HepG2 (cell line): ENCODE measurements at regions not wholly inside any gene's neighbourhood (a gene's known extent, or its start where the extent isn't known, plus 50 kb on each side); places are given as distances from the start of the nearest gene placed in this dataset.

Experiments used
- ARID3A ChIP-seq: IDR thresholded peaks from 2 replicates; pipeline ENCODE4 v1.6.1; 2012; ENCODE audit warnings: low read depth, low read length, improper control_type of control experiment
- ARNT ChIP-seq: fragments of 450-650 bp; IDR thresholded peaks from 2 replicates; pipeline ENCODE4 v1.6.1; 2017
- ATF4 ChIP-seq, 2 experiments: fragments of 450-650 bp in 1 of 2; sonication (generic) in 1 of 2; formaldehyde crosslinking; IDR thresholded peaks; 2 replicates each; pipeline versions ENCODE4 v1.5.0 to v1.8.0; 2020 to 2022; ENCODE audit warnings: mild to moderate bottlenecking in 1 of 2, missing genetic modification reagents in 1 of 2
- ELF1 ChIP-seq: sonication (generic); formaldehyde crosslinking; IDR thresholded peaks from 2 replicates; pipeline ENCODE4 v1.4.0; 2020; ENCODE audit warnings: missing genetic modification reagents
- ETS1 ChIP-seq: sonication (generic); formaldehyde crosslinking; IDR thresholded peaks from 2 replicates; pipeline ENCODE4 v1.4.0; 2020; ENCODE audit warnings: missing genetic modification reagents
- ETV6 ChIP-seq: sonication (generic); formaldehyde crosslinking; conservative IDR thresholded peaks from 2 replicates; pipeline ENCODE4 v1.4.0; 2020; ENCODE audit warnings: missing genetic modification reagents
- GPN1 ChIP-seq: sonication (generic); formaldehyde crosslinking; IDR thresholded peaks from 2 replicates; pipeline ENCODE4 v1.5.1; 2020; ENCODE audit warnings: missing genetic modification reagents, borderline replicate concordance
- HNF4G ChIP-seq, 2 experiments: sonication (generic) in 1 of 2; formaldehyde crosslinking in 1 of 2; IDR thresholded peaks; 2 replicates each; pipeline versions ENCODE4 v1.4.0 to v1.6.1; 2011 to 2020; ENCODE audit warnings: borderline replicate concordance in 2 of 2, low read depth in 2 of 2, mild to moderate bottlenecking in 2 of 2, low read length in 1 of 2, missing genetic modification reagents in 1 of 2, moderate library complexity in 1 of 2
- MED13 ChIP-seq: sonication (generic); formaldehyde crosslinking; IDR thresholded peaks from 2 replicates; pipeline ENCODE4 v1.5.0; 2020; ENCODE audit warnings: missing genetic modification reagents
- PLSCR1 ChIP-seq: sonication (generic); formaldehyde crosslinking; IDR thresholded peaks from 2 replicates; pipeline ENCODE4 v1.5.0; 2020; ENCODE audit warnings: missing genetic modification reagents, mild to moderate bottlenecking, borderline replicate concordance
- POGZ ChIP-seq: sonication (generic); formaldehyde crosslinking; IDR thresholded peaks from 2 replicates; pipeline ENCODE4 v1.4.0; 2020; ENCODE audit warnings: mild to moderate bottlenecking, missing genetic modification reagents
- PPARG ChIP-seq: conservative IDR thresholded peaks from 2 replicates; pipeline ENCODE4 v1.6.1; 2016; ENCODE audit warnings: missing biosample characterization, missing genetic modification reagents
- SKIL ChIP-seq: sonication (generic); formaldehyde crosslinking; IDR thresholded peaks from 2 replicates; pipeline ENCODE4 v1.8.0; 2022; ENCODE audit warnings: missing genetic modification reagents, mild to moderate bottlenecking, moderate library complexity, borderline replicate concordance
- YY1 ChIP-seq: IDR thresholded peaks from 2 replicates; pipeline ENCODE4 v1.6.1; 2011; ENCODE audit warnings: low read length, low read depth, moderate library complexity, mild to moderate bottlenecking; ENCODE audit not compliant: insufficient read depth, insufficient replicate concordance
- ZBTB38 ChIP-seq: sonication (generic); formaldehyde crosslinking; IDR thresholded peaks from 2 replicates; pipeline ENCODE4 v1.5.1; 2020; ENCODE audit warnings: mild to moderate bottlenecking, missing genetic modification reagents
- ZBTB7B ChIP-seq: sonication (generic); formaldehyde crosslinking; IDR thresholded peaks from 2 replicates; pipeline ENCODE4 v1.4.0; 2020; ENCODE audit warnings: missing genetic modification reagents
- ZC3H4 ChIP-seq: sonication (generic); formaldehyde crosslinking; IDR thresholded peaks from 2 replicates; pipeline ENCODE4 v1.4.0; 2020; ENCODE audit warnings: missing genetic modification reagents, borderline replicate concordance
- ZGPAT ChIP-seq: IDR thresholded peaks from 2 replicates; pipeline ENCODE4 v1.6.1; 2016; ENCODE audit warnings: mild to moderate bottlenecking
- ZMYM2 ChIP-seq: sonication (generic); formaldehyde crosslinking; IDR thresholded peaks from 2 replicates; pipeline ENCODE4 v1.8.0; 2022; ENCODE audit warnings: mild to moderate bottlenecking, missing genetic modification reagents
- ZMYM3 ChIP-seq: sonication (generic); formaldehyde crosslinking; IDR thresholded peaks from 2 replicates; pipeline ENCODE4 v1.5.1; 2020; ENCODE audit warnings: mild to moderate bottlenecking, missing genetic modification reagents
- ZNF224 ChIP-seq: sonication (generic); formaldehyde crosslinking; IDR thresholded peaks from 2 replicates; pipeline ENCODE4 v1.5.0; 2020; ENCODE audit warnings: mild to moderate bottlenecking, missing genetic modification reagents
- ZNF414 ChIP-seq: sonication (generic); formaldehyde crosslinking; IDR thresholded peaks from 2 replicates; pipeline ENCODE4 v1.5.0; 2020; ENCODE audit warnings: missing genetic modification reagents

- TF ChIP-seq SKIL (CRISPR knock-in tag) (peak; percentile 42; the same call in 1 of the 2 replicates), ARID3A (peak; percentile 72; the same call in 1 of the 2 replicates), GPN1 (CRISPR knock-in tag) (no peak), ZBTB38 (CRISPR knock-in tag) (no peak), ATF4 (CRISPR knock-in tag; IDR thresholded peaks at IDR 0.05) (peak in 1 of 2 experiments; percentile 60; a peak in 1 of 4 replicates), YY1 (no peak), POGZ (peak; percentile 76), HNF4G (IDR thresholded peaks at IDR 0.05; ENCODE audit: borderline replicate concordance, low read depth, low read length) (no peak), HNF4G (CRISPR knock-in tag; IDR thresholded peaks at IDR 0.05; ENCODE audit: borderline replicate concordance, low read depth) (no peak), ZGPAT (peak; percentile 67), ZNF414 (CRISPR knock-in tag) (no peak), PLSCR1 (CRISPR knock-in tag) (no peak), ZMYM3 (CRISPR knock-in tag) (no peak), ZMYM2 (CRISPR knock-in tag) (no peak), ARNT (no peak), ETS1 (no peak), MED13 (CRISPR knock-in tag) (no peak), ETV6 (no peak), ZNF224 (CRISPR knock-in tag) (no peak), ELF1 (CRISPR knock-in tag) (peak; percentile 23; the same call in 1 of the 2 replicates), ZC3H4 (CRISPR knock-in tag) (no peak), ZBTB7B (no peak), PPARG (CRISPR knock-in tag) (peak; percentile 85)
These were observed 254.1 kb downstream of the ARL4A start (continued) for GRCh38 chr7:12941512-12941911.
